ENCODE measurements at regions not wholly inside any gene's neighbourhood (a gene's known extent, or its start where the extent isn't known, plus 50 kb on each side); places are given as distances from the start of the nearest gene placed in this dataset.

- Mint-ChIP-seq H3K4me1 (ENCODE audit: low read depth, unreplicated experiment) (peaks cover 4% of the 10 kb centered on the region), H3K27me3 (ENCODE audit: low read depth, unreplicated experiment) (peaks cover 12% of the 10 kb centered on the region), H3K27ac (ENCODE audit: unreplicated experiment) (peak overlapping the region; percentile 90), H3K36me3 (ENCODE audit: low read depth, unreplicated experiment) (no peaks in the 10 kb centered on the region), H3K9me3 (ENCODE audit: unreplicated experiment) (no peaks in the 10 kb centered on the region), H3K4me3 (ENCODE audit: unreplicated experiment) (peak overlapping the region; percentile 90)
- H3K4me3 ChIP-seq (ENCODE audit: insufficient read depth, low read depth, low read length), result peak overlapping the region; percentile 33
- H3K36me3 ChIP-seq (ENCODE audit: insufficient read depth, low read length), result no peaks in the 10 kb centered on the region
- peak overlapping the region; percentile 61 for H2AFZ ChIP-seq (ENCODE audit: low read depth, low read length)
- H4K20me1 ChIP-seq (ENCODE audit: insufficient read depth, low read length), result no peaks in the 10 kb centered on the region
- no peak for DNase-seq (ENCODE audit: low read depth)
- H3K9me3 ChIP-seq (ENCODE audit: insufficient read depth, low read depth, low read length), result no peaks in the 10 kb centered on the region
- peaks cover 12% of the 10 kb centered on the region for H3K27me3 ChIP-seq (ENCODE audit: insufficient read depth, low read length)
- TF ChIP-seq EZH2 (IDR thresholded peaks at IDR 0.05; ENCODE audit: insufficient read depth, low read length), result no peak
- TF ChIP-seq, protein P1, sequence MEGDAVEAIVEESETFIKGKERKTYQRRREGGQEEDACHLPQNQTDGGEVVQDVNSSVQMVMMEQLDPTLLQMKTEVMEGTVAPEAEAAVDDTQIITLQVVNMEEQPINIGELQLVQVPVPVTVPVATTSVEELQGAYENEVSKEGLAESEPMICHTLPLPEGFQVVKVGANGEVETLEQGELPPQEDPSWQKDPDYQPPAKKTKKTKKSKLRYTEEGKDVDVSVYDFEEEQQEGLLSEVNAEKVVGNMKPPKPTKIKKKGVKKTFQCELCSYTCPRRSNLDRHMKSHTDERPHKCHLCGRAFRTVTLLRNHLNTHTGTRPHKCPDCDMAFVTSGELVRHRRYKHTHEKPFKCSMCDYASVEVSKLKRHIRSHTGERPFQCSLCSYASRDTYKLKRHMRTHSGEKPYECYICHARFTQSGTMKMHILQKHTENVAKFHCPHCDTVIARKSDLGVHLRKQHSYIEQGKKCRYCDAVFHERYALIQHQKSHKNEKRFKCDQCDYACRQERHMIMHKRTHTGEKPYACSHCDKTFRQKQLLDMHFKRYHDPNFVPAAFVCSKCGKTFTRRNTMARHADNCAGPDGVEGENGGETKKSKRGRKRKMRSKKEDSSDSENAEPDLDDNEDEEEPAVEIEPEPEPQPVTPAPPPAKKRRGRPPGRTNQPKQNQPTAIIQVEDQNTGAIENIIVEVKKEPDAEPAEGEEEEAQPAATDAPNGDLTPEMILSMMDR (IDR thresholded peaks at IDR 0.05; ENCODE audit: insufficient read depth, low read depth, low read length), result no peak
- no peaks in the 10 kb centered on the region for H3K79me2 ChIP-seq (ENCODE audit: insufficient read depth, low read length)
- FAIRE-seq, result no peak
- H3K9ac ChIP-seq (ENCODE audit: low read length), result no peak overlapping the region
- H3K4me1 ChIP-seq (ENCODE audit: insufficient read depth, low read length), result no peaks in the 10 kb centered on the region
- H3K4me2 ChIP-seq (ENCODE audit: low read length), result peak overlapping the region; percentile 73
- no peak overlapping the region for H3K27ac ChIP-seq (ENCODE audit: low read depth, low read length)
Measured at GRCh38 chrX:125205133-125205917, 114.3 kb upstream of the TEX13C start.

DNA sequence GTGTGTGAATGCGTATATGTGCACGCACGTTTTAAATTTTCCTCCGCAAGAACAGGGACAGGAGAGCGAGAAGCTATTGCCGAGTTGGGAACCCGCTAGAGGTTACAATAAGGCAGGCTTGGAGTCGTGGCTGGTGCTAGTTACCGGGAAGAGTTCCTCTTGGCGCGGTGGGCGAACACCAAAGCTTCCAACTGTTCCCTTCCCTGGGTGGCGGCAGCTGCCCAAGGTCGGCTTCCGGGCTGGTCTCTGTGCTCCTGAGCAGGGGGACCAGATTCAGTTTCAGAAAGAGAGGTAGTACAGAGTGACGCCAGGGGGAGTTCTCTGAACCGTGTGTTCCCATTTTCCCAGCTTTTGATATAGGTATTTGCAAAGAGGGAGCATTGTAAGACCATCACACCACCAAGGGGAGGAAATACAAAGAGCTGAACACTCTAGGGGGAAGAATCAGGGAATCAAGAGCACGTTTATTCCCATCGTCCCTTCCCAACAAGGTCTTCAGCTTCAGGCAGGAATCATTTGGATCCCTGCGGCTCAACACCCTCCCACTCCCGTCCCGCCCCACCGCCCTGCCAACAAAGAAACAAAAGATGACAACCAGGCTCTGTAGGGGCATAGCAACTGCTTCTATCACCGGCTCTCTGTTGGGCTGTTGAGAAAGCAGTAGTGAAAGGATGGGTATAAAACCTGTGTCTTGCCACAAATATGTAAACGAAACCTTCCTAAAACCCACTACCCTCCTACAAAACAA is 113.6 kb upstream of the TEX13C start:
- FAIRE-seq (peak; percentile 20), DNase-seq (ENCODE audit: low read depth) (no peak)
- no peak for TF ChIP-seq EZH2 (IDR thresholded peaks at IDR 0.05; ENCODE audit: insufficient read depth, low read length)
- TF ChIP-seq, protein P1 (IDR thresholded peaks at IDR 0.05; ENCODE audit: insufficient read depth, low read depth, low read length), result no peak
- H3K9me3 Mint-ChIP-seq (ENCODE audit: unreplicated experiment), result no peaks in the 10 kb centered on the region
- no peak overlapping the region for H3K9ac ChIP-seq (ENCODE audit: low read length)
- H2AFZ ChIP-seq (ENCODE audit: low read depth, low read length), result no peak overlapping the region
- no peaks in the 10 kb centered on the region for H3K79me2 ChIP-seq (ENCODE audit: insufficient read depth, low read length)
- H4K20me1 ChIP-seq (ENCODE audit: insufficient read depth, low read length), result no peaks in the 10 kb centered on the region
- H3K9me3 ChIP-seq (ENCODE audit: insufficient read depth, low read depth, low read length), result no peaks in the 10 kb centered on the region
- peak overlapping the region; percentile 33 for H3K4me3 ChIP-seq (ENCODE audit: insufficient read depth, low read depth, low read length)
- H3K36me3 Mint-ChIP-seq (ENCODE audit: low read depth, unreplicated experiment), result no peaks in the 10 kb centered on the region
- peaks cover 5% of the 10 kb centered on the region for H3K4me1 Mint-ChIP-seq (ENCODE audit: low read depth, unreplicated experiment)
- no peaks in the 10 kb centered on the region for H3K36me3 ChIP-seq (ENCODE audit: insufficient read depth, low read length)
- no peaks in the 10 kb centered on the region for H3K4me1 ChIP-seq (ENCODE audit: insufficient read depth, low read length)
- H3K27ac ChIP-seq (ENCODE audit: low read depth, low read length), result no peak overlapping the region
- H3K4me3 Mint-ChIP-seq (ENCODE audit: unreplicated experiment), result peak overlapping the region; percentile 90
- peaks cover 12% of the 10 kb centered on the region for H3K27me3 Mint-ChIP-seq (ENCODE audit: low read depth, unreplicated experiment)
- peak overlapping the region; percentile 90 for H3K27ac Mint-ChIP-seq (ENCODE audit: unreplicated experiment)
- peak overlapping the region; percentile 73 for H3K4me2 ChIP-seq (ENCODE audit: low read length)
- peaks cover 12% of the 10 kb centered on the region for H3K27me3 ChIP-seq (ENCODE audit: insufficient read depth, low read length)
